Neutrophil (primary cell): ENCODE measurements at regions not wholly inside any gene's neighbourhood (a gene's known extent, or its start where the extent isn't known, plus 50 kb on each side); places are given as distances from the start of the nearest gene placed in this dataset.
"Not testable (repeated sequence)": the region's sequence is repeated elsewhere in the genome, so short reads cannot be mapped to it uniquely, and the experiment has no call there.

Experiments used
- H3K27ac ChIP-seq: fragments of 200-600 bp; sonication (generic); 2 replicates; pipeline ENCODE4 v1.5.1; 2016; ENCODE audit warnings: mild to moderate bottlenecking, moderate library complexity
- H3K27me3 ChIP-seq: fragments of 200-600 bp; sonication (generic); 2 replicates; pipeline ENCODE4 v1.6.0; 2016; ENCODE audit warnings: mild to moderate bottlenecking
- H3K36me3 ChIP-seq: fragments of 200-600 bp; sonication (generic); 2 replicates; pipeline ENCODE4 v1.5.1; 2017
- H3K4me1 ChIP-seq, 2 experiments: fragments of 200-600 bp in 1 of 2; sonication (generic) in 1 of 2; 1 replicate in 1 of 2; 2 replicates in 1 of 2; pipeline versions ENCODE4 v1.5.1 to v1.6.1; 2013 to 2016; ENCODE audit warnings: low read depth in 1 of 2, low read length in 1 of 2, mild to moderate bottlenecking in 1 of 2, moderate library complexity in 1 of 2; ENCODE audit not compliant: control insufficient read depth in 1 of 2, insufficient read depth in 1 of 2
- H3K4me3 ChIP-seq, 2 experiments: fragments of 200-600 bp in 1 of 2; sonication (generic) in 1 of 2; 1 replicate in 1 of 2; 2 replicates in 1 of 2; pipeline ENCODE4 v1.5.1; 2013 to 2016; ENCODE audit warnings: low read depth in 1 of 2, low read length in 1 of 2, mild to moderate bottlenecking in 1 of 2, moderate library complexity in 1 of 2
- H3K9me3 ChIP-seq: fragments of 200-600 bp; sonication (generic); 2 replicates; pipeline ENCODE4 v1.5.1; 2016
- TF ChIP-seq, protein P1 (sequence below): fragments of 200-600 bp; sonication (generic); IDR thresholded peaks from 2 replicates; pipeline ENCODE4 v1.5.1; 2016; ENCODE audit warnings: antibody characterized with exemption

DNA sequence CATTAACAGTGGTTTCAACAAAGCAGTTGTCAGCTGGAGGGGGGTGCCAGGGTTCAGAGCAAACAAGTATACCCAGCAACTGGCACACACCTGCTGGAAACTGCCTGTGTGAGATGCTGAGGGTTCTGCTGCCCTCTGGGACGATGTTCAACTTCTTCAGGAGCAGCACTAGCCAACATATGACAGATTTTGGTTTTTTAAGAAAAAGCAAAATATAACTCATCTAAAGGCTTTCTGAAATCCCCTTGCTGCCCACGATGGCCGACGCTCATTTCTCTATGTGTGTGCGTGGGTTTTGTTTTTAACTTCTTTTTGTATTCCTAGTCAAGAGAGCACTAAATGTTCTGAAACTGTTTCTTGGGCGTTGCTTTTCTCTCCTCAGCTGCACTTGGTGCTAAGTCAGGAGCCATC lies 79.9 kb downstream of the MRPL57 start:
- Histone ChIP-seq H3K4me3 (no peak overlapping the region), H3K9me3 (no peaks in the 10 kb centered on the region), H3K27ac (no peak overlapping the region), H3K4me1 (no peaks in the 10 kb centered on the region), H3K36me3 (no peaks in the 10 kb centered on the region), H3K27me3 (no peaks in the 10 kb centered on the region)
- TF ChIP-seq, protein P1, sequence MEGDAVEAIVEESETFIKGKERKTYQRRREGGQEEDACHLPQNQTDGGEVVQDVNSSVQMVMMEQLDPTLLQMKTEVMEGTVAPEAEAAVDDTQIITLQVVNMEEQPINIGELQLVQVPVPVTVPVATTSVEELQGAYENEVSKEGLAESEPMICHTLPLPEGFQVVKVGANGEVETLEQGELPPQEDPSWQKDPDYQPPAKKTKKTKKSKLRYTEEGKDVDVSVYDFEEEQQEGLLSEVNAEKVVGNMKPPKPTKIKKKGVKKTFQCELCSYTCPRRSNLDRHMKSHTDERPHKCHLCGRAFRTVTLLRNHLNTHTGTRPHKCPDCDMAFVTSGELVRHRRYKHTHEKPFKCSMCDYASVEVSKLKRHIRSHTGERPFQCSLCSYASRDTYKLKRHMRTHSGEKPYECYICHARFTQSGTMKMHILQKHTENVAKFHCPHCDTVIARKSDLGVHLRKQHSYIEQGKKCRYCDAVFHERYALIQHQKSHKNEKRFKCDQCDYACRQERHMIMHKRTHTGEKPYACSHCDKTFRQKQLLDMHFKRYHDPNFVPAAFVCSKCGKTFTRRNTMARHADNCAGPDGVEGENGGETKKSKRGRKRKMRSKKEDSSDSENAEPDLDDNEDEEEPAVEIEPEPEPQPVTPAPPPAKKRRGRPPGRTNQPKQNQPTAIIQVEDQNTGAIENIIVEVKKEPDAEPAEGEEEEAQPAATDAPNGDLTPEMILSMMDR = no peak

DNA sequence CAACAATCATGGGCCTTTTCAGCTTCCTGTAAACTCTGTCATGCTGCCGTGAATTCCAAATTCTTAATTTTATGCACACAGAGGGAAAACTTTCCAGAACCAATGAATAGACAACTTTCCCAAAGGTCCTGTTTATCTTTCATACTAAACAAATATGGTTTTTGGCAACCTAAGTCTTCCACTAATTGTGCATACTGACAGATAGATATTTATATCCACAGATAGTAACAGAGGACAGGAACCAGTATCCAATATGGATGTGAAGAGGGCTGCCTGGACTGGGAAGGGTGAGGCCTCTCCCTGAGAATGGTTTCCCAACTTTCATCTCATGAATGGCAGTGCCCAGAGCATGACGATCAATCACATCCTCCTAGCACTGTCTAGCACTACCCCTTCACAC lies 80.4 kb downstream of the MRPL57 start:
- Histone ChIP-seq H3K27ac (no peak overlapping the region), H3K4me1 (no peaks in the 10 kb centered on the region)
- TF ChIP-seq, protein P1 = no peak

DNA sequence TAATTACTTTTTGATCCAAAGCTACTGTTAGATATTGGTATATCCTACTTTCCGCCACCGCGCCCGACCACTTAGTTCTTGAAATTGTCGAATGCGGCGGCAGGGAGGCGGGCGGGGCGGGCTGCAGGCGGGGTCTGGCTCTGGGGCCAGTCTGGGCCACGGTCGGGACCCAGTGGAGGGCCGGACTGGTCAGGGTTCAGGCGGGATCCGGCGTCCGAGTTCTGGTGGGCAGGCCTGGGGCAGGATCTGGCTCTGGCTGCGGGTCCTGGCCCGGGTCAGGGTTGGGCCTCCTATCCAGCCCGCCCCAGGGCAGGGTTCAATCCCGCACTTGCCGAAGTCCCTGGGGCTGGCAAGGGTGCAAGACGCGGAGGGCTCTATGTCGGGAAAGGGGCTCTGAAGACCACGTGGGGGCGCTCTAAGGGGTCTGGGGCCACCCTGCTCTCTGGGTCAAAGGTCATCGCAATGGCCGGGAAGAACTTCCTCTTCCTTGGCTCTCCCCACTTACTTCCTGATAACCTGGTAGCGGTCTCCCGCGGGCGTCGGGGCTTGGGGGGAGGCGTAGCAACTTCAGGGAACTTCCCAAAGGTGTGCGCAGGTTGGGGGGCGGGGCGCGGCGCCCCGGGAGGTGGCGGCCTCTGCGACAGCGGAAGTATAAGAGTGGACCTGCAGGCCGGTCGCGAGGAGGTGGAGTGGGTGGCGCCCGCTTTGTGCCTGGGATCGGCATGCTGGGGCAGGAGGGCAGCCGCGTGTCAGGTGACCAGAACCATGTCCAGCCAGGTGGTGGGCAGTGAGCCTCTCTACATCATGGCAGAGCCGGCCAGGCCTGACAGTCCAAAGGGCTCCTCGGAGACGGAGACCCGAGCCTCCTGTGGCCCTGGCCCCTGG lies 83.4 kb downstream of the MRPL57 start:
- H3K27ac ChIP-seq = no peak overlapping the region
- H3K27me3 ChIP-seq = no peaks in the 10 kb centered on the region
- H3K4me1 ChIP-seq = no peaks in the 10 kb centered on the region
- H3K9me3 ChIP-seq = no peaks in the 10 kb centered on the region
- TF ChIP-seq, protein P1 = no peak
- H3K4me3 ChIP-seq = no peak overlapping the region
- no peaks in the 10 kb centered on the region for H3K36me3 ChIP-seq

More for the DNA sequence above, 80.4 kb downstream of the MRPL57 start:
- Histone ChIP-seq H3K36me3 (no peaks in the 10 kb centered on the region), H3K9me3 (no peaks in the 10 kb centered on the region), H3K27me3 (no peaks in the 10 kb centered on the region), H3K4me3 (no peak overlapping the region)

DNA sequence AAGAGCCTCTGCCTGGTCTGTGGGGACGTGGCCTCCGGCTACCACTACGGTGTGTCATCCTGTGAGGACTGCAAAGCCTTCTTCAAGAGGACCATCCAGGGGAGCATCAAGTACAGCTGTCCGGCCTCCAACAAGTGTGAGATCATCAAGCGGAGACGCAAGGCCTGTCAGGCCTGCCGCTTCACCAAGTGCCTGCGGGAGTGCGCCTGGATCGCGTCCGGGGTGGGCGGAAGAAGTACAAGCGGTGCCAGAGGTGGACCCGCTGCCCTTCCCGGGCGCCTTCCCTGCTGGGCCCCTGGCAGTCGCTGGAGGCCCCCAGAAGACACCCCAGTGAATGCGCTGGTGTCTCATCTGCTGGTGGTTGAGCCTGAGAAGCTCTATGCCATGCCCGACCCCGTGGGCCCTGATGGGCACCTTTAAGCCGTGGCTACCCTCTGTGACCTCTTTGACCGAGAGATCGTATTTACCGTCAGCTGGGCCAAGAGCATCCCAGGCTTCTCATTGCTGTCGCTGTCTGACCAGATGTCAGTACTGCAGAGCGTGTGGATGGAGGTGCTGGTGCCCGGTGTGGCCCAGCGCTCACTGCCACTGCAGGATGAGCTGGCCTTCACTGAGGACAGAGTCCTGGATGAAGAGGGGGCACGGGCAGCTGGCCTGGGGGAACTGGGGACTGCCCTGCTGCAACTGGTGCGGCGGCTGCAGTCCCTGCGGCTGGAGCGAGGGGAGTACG lies 84.3 kb downstream of the MRPL57 start:
- H3K9me3 ChIP-seq, H3K36me3 ChIP-seq, H3K4me1 ChIP-seq, H3K27me3 ChIP-seq, H3K4me3 ChIP-seq, H3K27ac ChIP-seq: not testable (repeated sequence)

DNA sequence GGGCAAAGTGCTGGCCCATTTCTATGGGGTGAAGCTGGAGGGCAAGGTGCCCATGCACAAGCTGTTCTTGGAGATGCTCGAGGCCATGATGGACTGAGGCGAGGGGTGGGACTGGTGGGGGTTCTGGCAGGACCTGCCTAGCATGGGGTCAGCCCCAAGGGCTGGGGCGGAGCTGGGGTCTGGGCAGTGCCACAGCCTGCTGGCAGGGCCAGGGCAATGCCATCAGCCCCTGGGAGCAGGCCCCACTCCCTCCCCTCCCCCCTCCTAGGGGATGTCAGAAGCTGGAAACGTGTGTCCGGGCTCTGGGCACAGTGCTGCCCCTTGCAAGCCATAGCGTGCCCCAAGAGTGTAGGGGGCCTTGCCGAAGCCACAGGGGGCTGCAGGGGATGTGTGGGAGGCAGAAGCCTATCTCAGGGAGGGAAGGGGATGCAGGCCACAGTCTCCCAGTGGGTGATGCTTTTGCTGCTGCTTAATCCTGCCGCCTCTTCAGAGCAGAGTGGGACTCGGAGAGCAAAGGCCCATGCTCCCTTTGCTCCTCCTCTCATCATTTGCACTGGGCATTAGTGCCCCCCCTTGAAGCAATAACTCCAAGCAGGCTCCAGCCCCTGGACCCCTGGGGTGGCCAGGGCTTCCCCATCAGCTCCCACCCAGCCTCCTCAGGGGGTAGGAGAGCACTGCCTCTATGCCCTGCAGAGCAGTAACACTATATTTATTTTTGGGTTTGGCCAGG lies 85.2 kb downstream of the MRPL57 start:
- H3K9me3 ChIP-seq, H3K36me3 ChIP-seq, H3K4me3 ChIP-seq, H3K27ac ChIP-seq, H3K27me3 ChIP-seq, H3K4me1 ChIP-seq: not testable (repeated sequence)

DNA sequence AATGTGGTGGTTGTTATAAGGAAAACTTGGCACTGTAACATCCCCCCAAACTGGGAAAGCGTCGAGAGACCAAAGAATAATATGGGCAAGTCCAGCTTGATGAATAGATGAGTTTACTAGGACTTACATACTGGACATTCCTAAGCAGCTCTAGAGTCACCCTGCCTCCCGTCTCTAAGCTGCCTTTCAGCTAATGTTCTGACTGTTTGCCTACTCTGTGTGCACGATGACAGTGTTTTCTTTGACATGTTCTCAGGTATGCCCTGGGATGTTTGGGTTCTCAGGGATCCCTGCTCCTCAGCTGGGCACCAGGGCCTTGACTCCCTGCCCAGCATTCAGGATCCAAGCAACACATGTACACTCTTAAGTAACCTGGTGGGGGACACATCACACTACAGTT lies 87.5 kb downstream of the MRPL57 start:
- H3K36me3 ChIP-seq, H3K9me3 ChIP-seq, H3K27me3 ChIP-seq, H3K4me3 ChIP-seq, H3K27ac ChIP-seq, H3K4me1 ChIP-seq: not testable (repeated sequence)

DNA sequence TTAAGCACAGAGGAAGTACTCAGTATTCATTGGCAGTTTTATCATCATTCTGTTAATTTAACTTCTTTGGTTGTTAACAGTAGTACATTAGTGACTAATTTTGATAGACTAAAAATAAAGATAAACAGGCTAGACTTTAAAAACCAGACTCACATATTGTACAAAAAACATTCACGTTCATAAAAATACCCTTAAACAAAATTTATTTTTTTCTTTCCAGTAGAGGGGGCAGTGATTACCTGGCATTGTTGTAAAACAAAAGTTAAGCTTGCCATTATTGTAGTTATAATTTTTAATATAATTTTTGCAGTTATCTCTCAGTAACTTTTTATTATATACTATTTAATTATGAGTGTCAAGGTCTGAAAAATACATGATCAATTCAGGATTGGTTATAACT lies 92.0 kb downstream of the MRPL57 start:
- H3K4me3 ChIP-seq, H3K36me3 ChIP-seq, H3K27ac ChIP-seq, H3K9me3 ChIP-seq, H3K27me3 ChIP-seq, H3K4me1 ChIP-seq: not testable (repeated sequence)

DNA sequence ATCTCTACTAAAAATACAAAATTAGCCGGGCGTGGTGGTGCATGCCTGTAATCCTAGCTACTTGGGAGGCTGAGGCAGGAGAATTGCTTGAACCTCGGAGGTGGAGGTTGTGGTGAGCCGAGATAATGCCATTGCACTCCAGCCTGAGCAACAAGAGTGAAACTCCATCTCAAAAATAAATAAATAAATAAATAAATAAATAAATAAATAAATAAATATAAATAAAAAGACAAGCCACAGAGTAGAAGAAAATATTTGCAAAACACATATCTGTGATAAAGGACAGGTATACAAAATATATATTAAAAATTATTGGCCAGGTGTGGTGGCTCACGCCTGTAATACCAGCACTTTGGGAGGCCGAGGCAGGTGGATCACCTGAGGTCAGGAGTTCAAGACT lies 96.0 kb downstream of the MRPL57 start:
- not testable (repeated sequence) for H3K9me3 ChIP-seq, H3K27me3 ChIP-seq

DNA sequence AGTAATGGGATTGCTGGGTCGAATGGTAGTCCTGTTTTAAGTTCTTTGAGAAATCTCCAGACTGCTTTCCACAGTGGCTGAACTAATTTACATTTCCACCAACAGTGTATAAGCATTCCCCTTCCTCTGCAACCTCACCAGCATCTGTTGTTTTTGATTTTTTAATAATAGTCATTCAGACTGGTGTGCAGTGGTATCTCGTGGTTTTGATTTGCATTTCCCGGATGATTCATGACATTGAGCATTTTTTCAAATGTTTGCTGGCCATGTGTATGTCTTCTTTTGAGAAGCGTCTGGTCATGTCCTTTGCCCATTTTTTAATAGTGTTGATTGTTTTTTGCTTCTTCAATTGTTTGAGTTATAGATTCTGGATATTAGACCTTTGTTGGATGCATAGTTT lies 98.0 kb downstream of the MRPL57 start:
- not testable (repeated sequence) for H3K27me3 ChIP-seq, H3K36me3 ChIP-seq, H3K27ac ChIP-seq, H3K4me3 ChIP-seq, H3K4me1 ChIP-seq, H3K9me3 ChIP-seq

More for the DNA sequence above, 96.0 kb downstream of the MRPL57 start:
- H3K36me3 ChIP-seq, H3K27ac ChIP-seq, H3K4me1 ChIP-seq, H3K4me3 ChIP-seq: not testable (repeated sequence)
